ENCODE measurements at regions not wholly inside any gene's neighbourhood (a gene's known extent, or its start where the extent isn't known, plus 50 kb on each side); places are given as distances from the start of the nearest gene placed in this dataset.

DNA sequence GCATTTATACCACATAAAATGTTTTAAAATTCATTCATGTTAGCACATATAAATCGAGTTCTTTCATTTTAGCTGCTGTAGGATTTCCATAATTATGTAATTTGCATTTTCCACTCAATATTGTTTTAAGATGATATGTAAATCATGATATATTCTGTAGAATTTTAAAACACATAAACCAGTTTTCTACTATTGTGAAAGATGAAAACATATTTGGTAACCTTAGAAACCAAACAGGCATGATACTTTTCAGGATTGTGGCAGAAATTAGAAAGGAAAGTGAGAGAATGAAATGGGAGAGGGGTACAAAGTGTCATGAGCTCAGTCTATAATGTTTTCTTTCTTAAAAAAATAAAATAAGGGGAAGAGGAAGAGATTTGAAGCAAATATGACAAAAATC is 269.3 kb downstream of the PPP1R3A start:
- Histone ChIP-seq H3K9me3 (no peaks in the 10 kb centered on the region), H3K4me3 (no peak overlapping the region), H3K4me1 (no peaks in the 10 kb centered on the region), H3K27ac (no peak overlapping the region), H3K4me2 (no peak overlapping the region)
- TF ChIP-seq, protein P1, sequence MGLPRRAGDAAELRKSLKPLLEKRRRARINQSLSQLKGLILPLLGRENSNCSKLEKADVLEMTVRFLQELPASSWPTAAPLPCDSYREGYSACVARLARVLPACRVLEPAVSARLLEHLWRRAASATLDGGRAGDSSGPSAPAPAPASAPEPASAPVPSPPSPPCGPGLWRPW (IDR thresholded peaks at IDR 0.05), result no peak
- TF ChIP-seq, protein P2, sequence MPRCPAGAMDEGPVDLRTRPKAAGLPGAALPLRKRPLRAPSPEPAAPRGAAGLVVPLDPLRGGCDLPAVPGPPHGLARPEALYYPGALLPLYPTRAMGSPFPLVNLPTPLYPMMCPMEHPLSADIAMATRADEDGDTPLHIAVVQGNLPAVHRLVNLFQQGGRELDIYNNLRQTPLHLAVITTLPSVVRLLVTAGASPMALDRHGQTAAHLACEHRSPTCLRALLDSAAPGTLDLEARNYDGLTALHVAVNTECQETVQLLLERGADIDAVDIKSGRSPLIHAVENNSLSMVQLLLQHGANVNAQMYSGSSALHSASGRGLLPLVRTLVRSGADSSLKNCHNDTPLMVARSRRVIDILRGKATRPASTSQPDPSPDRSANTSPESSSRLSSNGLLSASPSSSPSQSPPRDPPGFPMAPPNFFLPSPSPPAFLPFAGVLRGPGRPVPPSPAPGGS (IDR thresholded peaks at IDR 0.05), result no peak
- no peak for DNase-seq (ENCODE audit: low read depth in 1 of 2, low spot score in 1 of 2)
- ATAC-seq, result no peak
- no peak for FAIRE-seq
- CTCF ChIA-PET, result no interaction called here
- POLR2A ChIA-PET, result no interaction called here
- 2% methylated on average over 1 of the region's 1 CpG for WGBS (ENCODE audit: missing lambda C conversion rate)

DNA sequence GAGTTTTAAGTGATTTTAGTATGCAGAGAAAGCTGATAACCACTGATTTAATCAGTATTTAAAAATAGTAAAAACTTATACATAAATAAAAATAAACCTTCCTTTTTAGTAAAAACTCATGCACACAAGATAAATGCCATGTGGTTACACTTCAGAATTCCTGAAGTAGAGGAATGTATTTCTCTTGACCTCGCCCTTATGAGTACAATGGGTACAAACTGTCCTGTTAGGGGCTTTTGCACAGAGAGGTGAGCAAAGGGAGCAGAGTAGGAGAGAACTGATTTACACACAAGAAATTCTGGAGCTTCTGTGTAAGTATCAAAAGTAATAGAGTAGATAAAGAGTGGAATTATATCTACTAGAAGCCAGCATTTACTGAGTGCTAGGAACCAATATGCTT is 279.6 kb downstream of the PPP1R3A start:
- no peak overlapping the region for H3K4me2 ChIP-seq
- 4% methylated on average over 1 of the region's 1 CpG for WGBS (ENCODE audit: missing lambda C conversion rate)
- ATAC-seq (no peak), FAIRE-seq (no peak), DNase-seq (ENCODE audit: low read depth in 1 of 2, low spot score in 1 of 2) (no peak)
- ChIA-PET CTCF (no interaction called here), POLR2A (no interaction called here)
- H3K9me3 ChIP-seq, result no peaks in the 10 kb centered on the region
- no peak overlapping the region for H3K4me3 ChIP-seq
- H3K4me1 ChIP-seq, result no peaks in the 10 kb centered on the region
- TF ChIP-seq SREBF2 (IDR thresholded peaks at IDR 0.05), result no peak
- no peak for TF ChIP-seq MAFK (IDR thresholded peaks at IDR 0.05; ENCODE audit: partially characterized antibody)
- TF ChIP-seq, protein P3, sequence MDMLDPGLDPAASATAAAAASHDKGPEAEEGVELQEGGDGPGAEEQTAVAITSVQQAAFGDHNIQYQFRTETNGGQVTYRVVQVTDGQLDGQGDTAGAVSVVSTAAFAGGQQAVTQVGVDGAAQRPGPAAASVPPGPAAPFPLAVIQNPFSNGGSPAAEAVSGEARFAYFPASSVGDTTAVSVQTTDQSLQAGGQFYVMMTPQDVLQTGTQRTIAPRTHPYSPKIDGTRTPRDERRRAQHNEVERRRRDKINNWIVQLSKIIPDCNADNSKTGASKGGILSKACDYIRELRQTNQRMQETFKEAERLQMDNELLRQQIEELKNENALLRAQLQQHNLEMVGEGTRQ (IDR thresholded peaks at IDR 0.05), result no peak
- TF ChIP-seq JUNB (IDR thresholded peaks at IDR 0.05), result no peak
- TF ChIP-seq ESRRA (IDR thresholded peaks at IDR 0.05; ENCODE audit: borderline replicate concordance, low read length), result no peak
- no peak for TF ChIP-seq EP300 (IDR thresholded peaks at IDR 0.05)
- TF ChIP-seq, protein P4, sequence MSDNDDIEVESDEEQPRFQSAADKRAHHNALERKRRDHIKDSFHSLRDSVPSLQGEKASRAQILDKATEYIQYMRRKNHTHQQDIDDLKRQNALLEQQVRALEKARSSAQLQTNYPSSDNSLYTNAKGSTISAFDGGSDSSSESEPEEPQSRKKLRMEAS (IDR thresholded peaks at IDR 0.05), result no peak
- H3K27ac ChIP-seq, result no peak overlapping the region

DNA sequence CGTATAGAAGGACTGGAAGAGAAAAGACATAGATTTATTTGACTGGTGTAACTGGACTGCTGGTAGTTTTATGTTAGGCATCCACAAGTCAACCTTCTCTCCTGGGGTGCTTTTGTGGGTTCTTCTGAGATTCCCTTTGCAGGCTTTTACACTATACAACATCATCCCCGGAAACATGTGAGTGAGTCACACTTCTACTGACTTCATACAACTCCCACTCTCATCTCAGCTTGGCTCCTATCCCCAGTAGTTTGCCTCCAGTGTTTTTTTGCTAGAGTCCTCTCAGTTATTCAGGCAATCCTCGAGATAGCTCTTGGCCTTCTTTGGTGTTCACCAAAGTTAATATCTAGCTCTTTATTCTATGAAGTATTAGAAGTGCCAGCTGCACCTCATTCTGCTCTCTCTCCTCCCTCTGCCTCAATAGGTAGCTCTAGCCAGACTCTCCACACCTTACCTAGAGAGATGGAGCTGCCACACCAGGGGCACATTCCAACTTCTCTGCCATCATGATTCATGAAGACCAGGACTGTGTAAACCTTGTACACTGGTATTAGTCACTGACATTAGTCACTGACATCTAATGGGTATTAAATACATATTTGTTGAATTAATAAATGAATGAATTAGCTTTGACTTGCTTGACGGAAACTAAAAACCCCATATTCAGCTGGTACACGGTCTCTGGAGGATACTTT is 281.9 kb downstream of the PPP1R3A start:
- no peak for FAIRE-seq
- ChIA-PET POLR2A (no interaction called here), CTCF (no interaction called here)
- peak in 1 of 2 experiments; percentile 47; a peak in 1 of 6 replicates for ATAC-seq
- H3K4me1 ChIP-seq, result no peaks in the 10 kb centered on the region
- no peak overlapping the region for H3K4me3 ChIP-seq
- 12% methylated on average over 5 of the region's 5 CpGs for WGBS (ENCODE audit: missing lambda C conversion rate)
- H3K9me3 ChIP-seq, result no peaks in the 10 kb centered on the region
- no peak overlapping the region for H3K4me2 ChIP-seq
- H3K27ac ChIP-seq, result no peak overlapping the region
- TF ChIP-seq RARB (CRISPR knock-in tag; IDR thresholded peaks at IDR 0.05) (no peak), BHLHE40 (IDR thresholded peaks at IDR 0.05; ENCODE audit: low read depth, low read length) (no peak), HOXB13 (CRISPR knock-in tag; IDR thresholded peaks at IDR 0.05; ENCODE audit: low read depth) (no peak), TFCP2L1 (CRISPR knock-in tag; IDR thresholded peaks at IDR 0.05) (no peak), ZSCAN20 (CRISPR knock-in tag; IDR thresholded peaks at IDR 0.05) (no peak), TP53 (CRISPR knock-in tag; IDR thresholded peaks at IDR 0.05) (no peak), ESRRA (IDR thresholded peaks at IDR 0.05; ENCODE audit: borderline replicate concordance, low read length) (no peak), ZNF302 (CRISPR knock-in tag; IDR thresholded peaks at IDR 0.05) (no peak), JUN (IDR thresholded peaks at IDR 0.05) (no peak), MYC (IDR thresholded peaks at IDR 0.05; ENCODE audit: borderline replicate concordance, low read length) (no peak), POLR2AphosphoS2 (conservative IDR thresholded peaks at IDR 0.05; ENCODE audit: low read length) (no peak), EHMT2 (IDR thresholded peaks at IDR 0.05; ENCODE audit: low read depth) (no peak)
- no peak for DNase-seq (ENCODE audit: low read depth in 1 of 2, low spot score in 1 of 2)

DNA sequence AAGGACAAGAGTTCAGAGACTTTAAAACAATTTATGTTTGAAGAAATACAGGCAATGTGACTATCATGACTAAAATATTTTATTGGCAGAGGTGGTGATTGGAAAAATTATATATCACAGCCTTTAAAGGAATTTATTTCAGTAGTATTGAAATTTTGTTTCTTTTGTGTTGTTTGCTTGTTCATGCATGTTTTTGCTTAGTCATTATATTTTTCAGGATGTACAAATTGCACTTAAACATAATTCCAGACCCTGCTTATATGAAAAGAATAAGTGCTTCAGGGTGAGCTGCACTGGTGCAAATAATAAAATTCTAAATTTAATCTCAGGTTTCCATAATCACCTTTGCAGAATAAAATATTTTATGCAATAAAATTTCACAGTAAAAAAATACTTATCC is 283.3 kb downstream of the PPP1R3A start:
- Histone ChIP-seq H3K4me2 (no peak overlapping the region), H3K27ac (no peak overlapping the region), H3K4me3 (no peak overlapping the region), H3K4me1 (no peaks in the 10 kb centered on the region), H3K9me3 (no peaks in the 10 kb centered on the region)
- CTCF ChIA-PET, result no interaction called here
- no peak for FAIRE-seq
- POLR2A ChIA-PET, result no interaction called here
- ATAC-seq, result no peak
- TF ChIP-seq FOXS1 (CRISPR knock-in tag; IDR thresholded peaks at IDR 0.05) (no peak), MAFK (IDR thresholded peaks at IDR 0.05; ENCODE audit: partially characterized antibody) (peak; percentile 61), CHD2 (IDR thresholded peaks at IDR 0.05; ENCODE audit: low read length, partially characterized antibody) (no peak), NFE2L2 (conservative IDR thresholded peaks at IDR 0.05; ENCODE audit: low read length) (0 out of 2 replicates have a peak, but pooled peaks have one; percentile 25)
- DNase-seq (ENCODE audit: low read depth in 1 of 2, low spot score in 1 of 2), result no peak

Measured in A549 (cell line).